OCI-LY3 (cell line): ENCODE measurements at regions not wholly inside any gene's neighbourhood (a gene's known extent, or its start where the extent isn't known, plus 50 kb on each side); places are given as distances from the start of the nearest gene placed in this dataset.

ENCODE experiments used
- H2AFZ ChIP-seq: fragments of 200-600, 300-600 bp; shearing (Covaris generic); 2 replicates; pipeline ENCODE4 v1.6.0; 2014; ENCODE audit warnings: antibody characterized with exemption, low read depth, low read length
- H3K27ac ChIP-seq: fragments of 200-600, 300-600 bp; sonication (generic); 2 replicates; pipeline ENCODE4 v1.5.1; 2014; ENCODE audit warnings: mild to moderate bottlenecking, low read length, moderate library complexity, mixed read lengths
- H3K27me3 ChIP-seq: fragments of 200-600, 300-600 bp; sonication (generic); 2 replicates; pipeline ENCODE4 v1.6.1; 2014; ENCODE audit warnings: low read depth, low read length, mixed read lengths
- H3K36me3 ChIP-seq: fragments of 200-600, 300-600 bp; sonication (generic); replicated peaks from 2 replicates; pipeline ENCODE3; 2014; ENCODE audit warnings: low read depth, low read length, mixed read lengths
- H3K4me1 ChIP-seq: fragments of 300-600, 200-600 bp; sonication (generic); 2 replicates; pipeline ENCODE4 v1.6.1; 2014; ENCODE audit warnings: low read length, mixed read lengths
- H3K4me2 ChIP-seq: fragments of 200-600, 300-600 bp; sonication (generic); 2 replicates; pipeline ENCODE4 v1.6.1; 2014; ENCODE audit warnings: low read length, mixed read lengths
- H3K4me3 ChIP-seq: fragments of 300-600, 200-600 bp; sonication (generic); 2 replicates; pipeline ENCODE4 v1.5.1; 2014; ENCODE audit warnings: antibody characterized with exemption, mild to moderate bottlenecking, low read length, moderate library complexity
- H3K79me2 ChIP-seq: fragments of 300-600, 200-600 bp; shearing (Covaris generic); 2 replicates; pipeline ENCODE4 v1.6.1; 2014; ENCODE audit warnings: mild to moderate bottlenecking, low read length, mixed read lengths
- H3K9ac ChIP-seq: fragments of 300-600, 200-600 bp; shearing (Covaris generic); 2 replicates; pipeline ENCODE4 v1.6.0; 2014; ENCODE audit warnings: mild to moderate bottlenecking, low read length, moderate library complexity
- H3K9me3 ChIP-seq: fragments of 200-600, 300-600 bp; shearing (Covaris generic); 2 replicates; pipeline ENCODE4 v1.6.1; 2014; ENCODE audit warnings: low read length, mixed read lengths; ENCODE audit not compliant: insufficient read depth
- H4K20me1 ChIP-seq: fragments of 200-600, 300-600 bp; sonication (generic); 2 replicates; pipeline ENCODE4 v1.6.1; 2016; ENCODE audit warnings: low read length, mixed read lengths; ENCODE audit not compliant: insufficient read depth
- CTCF ChIP-seq: fragments of 200-600, 300-600 bp; sonication (generic); IDR thresholded peaks from 2 replicates; pipeline ENCODE4 v1.5.1; 2014; ENCODE audit warnings: antibody characterized with exemption, low read length, low read depth
- EZH2phosphoT487 ChIP-seq: fragments of 200-600 bp; shearing (Covaris generic); IDR thresholded peaks from 2 replicates; pipeline ENCODE4 v1.6.1; 2018; ENCODE audit warnings: antibody characterized with exemption, mixed run types, low read depth

DNA sequence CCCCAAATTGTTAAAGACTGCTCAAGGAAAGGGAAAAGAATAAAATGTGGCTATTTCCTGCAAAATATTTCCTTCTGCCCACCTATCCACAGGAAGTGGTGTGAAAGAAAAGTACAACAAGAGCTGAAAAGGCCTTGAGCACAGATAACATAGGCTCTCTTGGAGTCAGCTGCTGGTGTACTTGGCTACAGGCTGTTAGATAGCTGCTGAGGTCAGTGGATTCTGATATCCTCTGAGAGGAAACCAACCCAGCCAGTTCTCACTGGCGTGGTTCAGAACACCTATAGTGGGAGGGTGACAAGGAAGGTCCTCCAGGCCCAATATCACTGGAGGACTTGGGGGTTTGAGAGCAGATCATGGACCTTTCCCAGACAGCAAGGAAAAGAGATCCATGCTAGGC is 124.4 kb upstream of the GAP43 start:
- Histone ChIP-seq H3K4me2 (no peak overlapping the region), H3K79me2 (no peaks in the 10 kb centered on the region), H3K27ac (no peak overlapping the region), H4K20me1 (no peaks in the 10 kb centered on the region), H3K4me3 (no peak overlapping the region), H3K4me1 (no peaks in the 10 kb centered on the region), H3K9me3 (0 out of 2 replicates have a peak, but pooled peaks cover 3% of the 10 kb centered on the region), H2AFZ (no peak overlapping the region), H3K36me3 (peaks cover 2% of the 10 kb centered on the region), H3K27me3 (no peaks in the 10 kb centered on the region), H3K9ac (no peak overlapping the region)
- TF ChIP-seq CTCF: no peak
- TF ChIP-seq EZH2phosphoT487: no peak

GRCh38 chr3:115499666-115500065 is 123.6 kb upstream of the GAP43 start:
- no peaks in the 10 kb centered on the region for H3K4me1 ChIP-seq
- H3K9me3 ChIP-seq: 0 out of 2 replicates have a peak, but pooled peaks cover 3% of the 10 kb centered on the region
- no peak overlapping the region for H3K4me2 ChIP-seq
- H3K27ac ChIP-seq: no peak overlapping the region
- H3K4me3 ChIP-seq: no peak overlapping the region
- no peak overlapping the region for H3K9ac ChIP-seq
- no peaks in the 10 kb centered on the region for H3K36me3 ChIP-seq
- no peaks in the 10 kb centered on the region for H4K20me1 ChIP-seq
- H3K27me3 ChIP-seq: no peaks in the 10 kb centered on the region
- H2AFZ ChIP-seq: no peak overlapping the region
- no peaks in the 10 kb centered on the region for H3K79me2 ChIP-seq
- TF ChIP-seq CTCF: no peak

DNA sequence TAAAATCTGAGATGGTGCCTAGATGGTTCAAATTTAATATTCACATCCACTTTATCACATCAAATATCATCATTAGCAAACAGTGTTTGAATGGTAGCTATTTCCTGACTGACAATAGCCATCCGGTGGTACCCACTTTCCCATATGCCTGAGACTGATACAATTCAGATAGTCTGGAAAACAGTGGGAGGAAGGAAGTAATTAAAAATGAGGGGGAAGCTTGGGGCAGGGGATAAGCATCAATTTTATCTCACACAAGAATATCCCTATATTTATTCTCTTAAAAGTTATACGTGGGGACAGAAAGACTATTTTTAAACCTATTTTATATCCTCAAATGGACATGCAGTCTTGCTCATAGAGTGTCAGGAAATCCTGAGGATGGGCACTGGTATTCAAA is 122.5 kb upstream of the GAP43 start:
- TF ChIP-seq EZH2phosphoT487 (no peak), CTCF (no peak)
- H3K79me2 ChIP-seq: no peaks in the 10 kb centered on the region

GRCh38 chr3:115502128-115502527 is 121.2 kb upstream of the GAP43 start:
- Histone ChIP-seq H3K79me2 (no peaks in the 10 kb centered on the region), H3K27ac (no peak overlapping the region), H2AFZ (no peak overlapping the region), H3K27me3 (no peaks in the 10 kb centered on the region), H3K4me1 (no peaks in the 10 kb centered on the region), H3K4me2 (no peak overlapping the region), H4K20me1 (no peaks in the 10 kb centered on the region), H3K36me3 (no peaks in the 10 kb centered on the region), H3K9me3 (no peaks in the 10 kb centered on the region), H3K4me3 (no peak overlapping the region), H3K9ac (no peak overlapping the region)
- no peak for TF ChIP-seq CTCF
- TF ChIP-seq EZH2phosphoT487: no peak

More for the DNA sequence above, 122.5 kb upstream of the GAP43 start:
- no peaks in the 10 kb centered on the region for H4K20me1 ChIP-seq
- no peaks in the 10 kb centered on the region for H3K9me3 ChIP-seq
- H3K4me2 ChIP-seq: no peak overlapping the region
- no peak overlapping the region for H2AFZ ChIP-seq
- H3K27me3 ChIP-seq: no peaks in the 10 kb centered on the region
- no peak overlapping the region for H3K9ac ChIP-seq
- H3K36me3 ChIP-seq: no peaks in the 10 kb centered on the region
- no peak overlapping the region for H3K4me3 ChIP-seq
- no peaks in the 10 kb centered on the region for H3K4me1 ChIP-seq
- no peak overlapping the region for H3K27ac ChIP-seq
